Kidney glomerular epithelial cell (primary cell): ENCODE measurements at regions not wholly inside any gene's neighbourhood (a gene's known extent, or its start where the extent isn't known, plus 50 kb on each side); places are given as distances from the start of the nearest gene placed in this dataset.

Experiments used
- DNase-seq: peaks from one replicate; lab custom pipeline; 2025; lab: John Stamatoyannopoulos, UW

DNA sequence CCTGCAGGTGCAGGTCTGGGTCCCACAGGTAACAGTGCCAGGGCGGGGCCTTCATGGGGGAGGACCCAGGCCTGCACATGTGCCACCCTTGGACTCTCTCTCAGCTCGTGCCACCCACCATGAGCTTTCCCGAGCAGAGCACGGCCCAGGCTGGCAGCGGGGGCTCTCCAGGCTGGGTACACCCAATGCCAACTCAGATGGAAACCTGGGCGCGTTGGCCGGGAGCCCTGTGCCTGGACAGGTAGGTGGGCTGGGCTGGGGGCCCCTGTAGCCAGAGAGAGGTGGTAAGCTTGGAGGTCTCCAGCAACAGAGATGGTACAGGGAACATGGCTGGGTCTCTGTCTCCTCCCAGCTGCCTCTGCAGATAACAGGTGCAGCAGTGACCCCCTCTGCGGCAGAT is 69.9 kb upstream of the ADARB2 start:
- no peak for DNase-seq

- DNase-seq = no peak
Observed at GRCh38 chr10:1802413-1802812, 65.1 kb upstream of the ADARB2 start.

DNA sequence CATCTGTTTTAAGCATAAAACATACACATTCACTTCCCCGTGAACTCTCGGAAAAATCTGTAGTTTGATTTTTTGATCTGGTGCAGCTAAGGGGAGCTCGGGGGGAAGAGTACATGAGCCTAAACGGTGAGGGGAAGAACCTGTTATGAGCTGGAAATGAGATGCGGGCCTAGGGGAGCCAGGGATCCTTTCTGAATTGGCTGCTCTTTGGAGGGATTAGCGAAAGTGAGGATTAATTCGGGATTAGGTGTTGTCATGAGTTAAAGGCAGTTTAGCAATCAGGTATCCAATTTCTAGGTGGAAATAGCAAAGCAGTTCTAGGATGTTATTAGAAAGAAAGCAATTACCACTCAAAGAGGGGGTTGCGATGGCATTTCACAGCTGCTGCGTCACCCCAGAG is 51.1 kb upstream of the ADARB2 start:
- DNase-seq = no peak
